GM23338 (cell line): ENCODE measurements at regions not wholly inside any gene's neighbourhood (a gene's known extent, or its start where the extent isn't known, plus 50 kb on each side); places are given as distances from the start of the nearest gene placed in this dataset.

Experiments used
- ATAC-seq: fragments of 200-7000 bp; cut with Tn5 transposase; 3 replicates; pipeline ENCODE4 v1.9.1; 2020
- DNase-seq: peaks from one replicate; pipeline ENCODE4 v3.0.0-alpha.2; 2015; ENCODE audit warnings: low spot score
- H2AFZ ChIP-seq: fragments of 200-600 bp; sonication (generic); 2 replicates; pipeline ENCODE4 v1.8.0; 2016; ENCODE audit warnings: antibody characterized with exemption, mild to moderate bottlenecking, moderate library complexity
- H3F3A ChIP-seq: fragments of 200-600 bp; sonication (generic); replicated peaks from 2 replicates; pipeline ENCODE4 v1.8.0; 2017; ENCODE audit warnings: antibody characterized with exemption, mixed run types, low read depth
- H3K27ac ChIP-seq: fragments of 200-600 bp; sonication (generic); 2 replicates; pipeline ENCODE4 v1.6.1; 2016; ENCODE audit warnings: low read depth
- H3K27me3 ChIP-seq: fragments of 200-600 bp; sonication (generic); 2 replicates; pipeline ENCODE4 v1.8.0; 2016; ENCODE audit warnings: mild to moderate bottlenecking, mixed run types, moderate library complexity; ENCODE audit not compliant: insufficient read depth
- H3K36me3 ChIP-seq: fragments of 200-600 bp; sonication (generic); 2 replicates; pipeline ENCODE4 v1.8.0; 2016; ENCODE audit warnings: mild to moderate bottlenecking; ENCODE audit not compliant: insufficient read depth
- H3K4me1 ChIP-seq: fragments of 200-600 bp; sonication (generic); 2 replicates; pipeline ENCODE4 v1.8.0; 2016; ENCODE audit warnings: mild to moderate bottlenecking, moderate library complexity; ENCODE audit not compliant: insufficient read depth
- H3K4me2 ChIP-seq: fragments of 200-600 bp; sonication (generic); 2 replicates; pipeline ENCODE4 v1.7.1; 2017; ENCODE audit warnings: mixed run types
- H3K4me3 ChIP-seq: fragments of 200-600 bp; sonication (generic); 2 replicates; pipeline ENCODE4 v1.6.1; 2016; ENCODE audit warnings: mixed run types
- H3K79me2 ChIP-seq: fragments of 200-600 bp; sonication (generic); replicated peaks from 2 replicates; pipeline ENCODE4 v1.8.0; 2017; ENCODE audit warnings: mild to moderate bottlenecking; ENCODE audit not compliant: insufficient read depth
- H3K9me2 ChIP-seq: fragments of 200-600 bp; sonication (generic); 2 replicates; pipeline ENCODE4 v1.8.0; 2017; ENCODE audit not compliant: insufficient read depth
- H4K20me1 ChIP-seq: fragments of 200-600 bp; sonication (generic); replicated peaks from 2 replicates; pipeline ENCODE4 v1.8.0; 2017; ENCODE audit warnings: mild to moderate bottlenecking; ENCODE audit not compliant: insufficient read depth
- H3K27ac Mint-ChIP-seq: 2 replicates; pipeline ENCODE4 v1.8.0; 2020; ENCODE audit warnings: inconsistent platforms, mild to moderate bottlenecking, moderate library complexity, mixed read lengths
- H3K27me3 Mint-ChIP-seq: 3 replicates; pipeline ENCODE4 v1.8.0; 2022; ENCODE audit warnings: low read depth, mild to moderate bottlenecking, moderate library complexity, mixed read lengths, inconsistent platforms; ENCODE audit not compliant: insufficient read depth, poor library complexity
- H3K36me3 Mint-ChIP-seq: 3 replicates; pipeline ENCODE4 v1.8.0; 2021; ENCODE audit warnings: low read depth, mild to moderate bottlenecking, inconsistent platforms, moderate library complexity, mixed read lengths
- H3K4me1 Mint-ChIP-seq: 3 replicates; pipeline ENCODE4 v1.8.0; 2020; ENCODE audit warnings: mild to moderate bottlenecking, inconsistent platforms, mixed read lengths
- H3K4me3 Mint-ChIP-seq: 3 replicates; pipeline ENCODE4 v1.8.0; 2021; ENCODE audit warnings: moderate library complexity, mild to moderate bottlenecking, inconsistent platforms, mixed read lengths
- H3K9me3 Mint-ChIP-seq: 3 replicates; pipeline ENCODE4 v1.8.0; 2020; ENCODE audit warnings: moderate library complexity, mild to moderate bottlenecking, inconsistent platforms, mixed read lengths
- CREB1 ChIP-seq: fragments of 250-450 bp; sonication (Bioruptor Pico); IDR thresholded peaks from 2 replicates; pipeline ENCODE4 v1.5.0; 2020; ENCODE audit warnings: low read depth, mild to moderate bottlenecking, moderate library complexity
- CTCF ChIP-seq, 2 experiments: fragments of 200-600 bp in 1 of 2; sonication (generic) in 1 of 2; conservative IDR thresholded peaks; 2 replicates each; pipeline versions ENCODE4 v1.5.1 to v1.6.1; 2016 to 2017; ENCODE audit warnings: antibody characterized with exemption in 2 of 2, low read depth in 2 of 2, mild to moderate bottlenecking in 2 of 2, moderate library complexity in 1 of 2
- EZH2 ChIP-seq: fragments of 200-600 bp; sonication (generic); IDR thresholded peaks from one replicate; pipeline ENCODE4 v1.8.0; 2017; ENCODE audit warnings: antibody characterized with exemption, mild to moderate bottlenecking, low read depth; ENCODE audit not compliant: unreplicated experiment
- EZH2phosphoT487 ChIP-seq: fragments of 200-600 bp; sonication (generic); IDR thresholded peaks from one replicate; pipeline ENCODE4 v1.8.1; 2018; ENCODE audit warnings: antibody characterized with exemption; ENCODE audit not compliant: unreplicated experiment
- JUNB ChIP-seq: IDR thresholded peaks from one replicate; pipeline ENCODE4 v1.6.1; 2016; ENCODE audit warnings: antibody characterized with exemption; ENCODE audit not compliant: unreplicated experiment
- NANOG ChIP-seq: IDR thresholded peaks from 2 replicates; pipeline ENCODE4 v1.6.1; 2016; ENCODE audit warnings: antibody characterized with exemption, borderline replicate concordance
- POLR2AphosphoS5 ChIP-seq: IDR thresholded peaks from 2 replicates; pipeline ENCODE4 v1.6.1; 2016; ENCODE audit warnings: antibody characterized with exemption, low read depth
- REST ChIP-seq: IDR thresholded peaks from one replicate; pipeline ENCODE4 v1.6.1; 2018; ENCODE audit warnings: antibody characterized with exemption; ENCODE audit not compliant: unreplicated experiment
- STAT1 ChIP-seq: IDR thresholded peaks from one replicate; pipeline ENCODE4 v1.6.1; 2016; ENCODE audit warnings: antibody characterized with exemption; ENCODE audit not compliant: unreplicated experiment
- ZNF114 ChIP-seq: fragments of 250-450 bp; sonication (Bioruptor Pico); IDR thresholded peaks from 2 replicates; pipeline ENCODE4 v1.5.0; 2020; ENCODE audit warnings: mild to moderate bottlenecking, moderate library complexity
- ZNF331 ChIP-seq: fragments of 250-450 bp; sonication (Bioruptor Pico); IDR thresholded peaks from 2 replicates; pipeline ENCODE4 v1.5.0; 2020; ENCODE audit warnings: low read depth, mild to moderate bottlenecking, moderate library complexity
- ZNF462 ChIP-seq: fragments of 250-450 bp; sonication (Bioruptor Pico); IDR thresholded peaks from 2 replicates; pipeline ENCODE4 v1.5.0; 2020; ENCODE audit warnings: mild to moderate bottlenecking, moderate library complexity

GRCh38 chr7:10070899-10071298 is 902.8 kb upstream of the PHF14 start:
- Mint-ChIP-seq H3K9me3 (no peaks in the 10 kb centered on the region), H3K27me3 (peaks cover 2% of the 10 kb centered on the region), H3K27ac (no peak overlapping the region), H3K4me1 (peaks cover 2% of the 10 kb centered on the region; the same call in 2 of the 3 replicates), H3K4me3 (no peak overlapping the region), H3K36me3 (no peaks in the 10 kb centered on the region)
- Histone ChIP-seq H3K4me3 (no peak overlapping the region), H2AFZ (no peak overlapping the region), H3K9me2 (no peaks in the 10 kb centered on the region), H4K20me1 (no peaks in the 10 kb centered on the region), H3K27me3 (no peaks in the 10 kb centered on the region), H3K4me1 (peaks cover 1% of the 10 kb centered on the region; the same call in 1 of the 2 replicates), H3F3A (no peaks in the 10 kb centered on the region), H3K4me2 (no peak overlapping the region), H3K36me3 (no peaks in the 10 kb centered on the region), H3K79me2 (no peaks in the 10 kb centered on the region), H3K27ac (no peak overlapping the region)
- TF ChIP-seq ZNF331 (no peak), STAT1 (no peak), CREB1 (CRISPR knock-in tag) (no peak), ZNF462 (CRISPR knock-in tag) (no peak), ZNF114 (no peak), NANOG (no peak), POLR2AphosphoS5 (no peak), REST (no peak), JUNB (no peak), EZH2 (no peak), EZH2phosphoT487 (no peak), CTCF (conservative IDR thresholded peaks at IDR 0.05; ENCODE audit: low read depth in 2 of 2) (no peak)
- no peak for DNase-seq
- ATAC-seq = no peak
